Left ventricle myocardium superior (tissue), 1 donor: ENCODE measurements at regions not wholly inside any gene's neighbourhood (a gene's known extent, or its start where the extent isn't known, plus 50 kb on each side); places are given as distances from the start of the nearest gene placed in this dataset.

Source experiments
- ATAC-seq: fragments of 200-7000 bp; cut with Tn5 transposase; one replicate; pipeline ENCODE4 v1.9.1; 2020; ENCODE audit warnings: mild to moderate bottlenecking, moderate library complexity
- DNase-seq: peaks from one replicate; pipeline ENCODE4 v3.0.0-alpha.2; 2020
- intact Hi-C: fragments of 100-400 bp; cut with micrococcal nuclease; formaldehyde crosslinking; loops from one replicate; pipeline ENCODE4 v1.11.0; 2022
- donor health status: DM: no; HTN: yes; CAD: no; lungs with severe emphysema.

GRCh38 chr2:102943251-102943650 is 181.4 kb downstream of the TMEM182 start:
- intact Hi-C loops = no loop called here
- DNase-seq (no peak), ATAC-seq (no peak)

- no peak for DNase-seq
- no peak for ATAC-seq
- intact Hi-C loops = no loop called here
These were observed 188.6 kb downstream of the TMEM182 start for GRCh38 chr2:102950371-102950946.

- ATAC-seq = no peak
- DNase-seq = no peak
- intact Hi-C loops = no loop called here
These were observed 189.4 kb downstream of the TMEM182 start for GRCh38 chr2:102951249-102951648.

GRCh38 chr2:102967451-102967850 is 205.6 kb downstream of the TMEM182 start:
- intact Hi-C loops = no loop called here

GRCh38 chr2:102968375-102968774 is 206.5 kb downstream of the TMEM182 start:
- ATAC-seq (no peak), DNase-seq (no peak)
- intact Hi-C loops = no loop called here

More at GRCh38 chr2:102967451-102967850, 205.6 kb downstream of the TMEM182 start:
- DNase-seq (no peak), ATAC-seq (no peak)

GRCh38 chr2:102971701-102972100 is 209.9 kb downstream of the TMEM182 start:
- intact Hi-C loops = no loop called here
- no peak for ATAC-seq
- no peak for DNase-seq

GRCh38 chr2:102975996-102976975 is 214.5 kb downstream of the TMEM182 start:
- intact Hi-C loops = no loop called here
- DNase-seq (no peak), ATAC-seq (peak; percentile 57)

GRCh38 chr2:102977426-102978090 is 215.7 kb downstream of the TMEM182 start:
- intact Hi-C loops = no loop called here
- DNase-seq (no peak), ATAC-seq (no peak)

- ATAC-seq (no peak), DNase-seq (no peak)
- intact Hi-C loops = no loop called here
These were observed 216.3 kb downstream of the TMEM182 start for GRCh38 chr2:102978091-102978490.

- no peak for DNase-seq
- ATAC-seq = no peak
- intact Hi-C loops = no loop called here
These were observed 217.6 kb downstream of the TMEM182 start for GRCh38 chr2:102979429-102979828.

GRCh38 chr2:102983786-102984185 is 222.0 kb downstream of the TMEM182 start:
- DNase-seq (no peak), ATAC-seq (no peak)
- intact Hi-C loops = no loop called here

- ATAC-seq (no peak), DNase-seq (no peak)
- intact Hi-C loops = no loop called here
These were observed 225.1 kb downstream of the TMEM182 start for GRCh38 chr2:102986826-102987490.

- ATAC-seq = no peak
These were observed 230.8 kb downstream of the TMEM182 start for GRCh38 chr2:102992607-102993006.

GRCh38 chr2:102999958-103000357 is 238.1 kb downstream of the TMEM182 start:
- ATAC-seq (no peak), DNase-seq (no peak)
- intact Hi-C loops = no loop called here

More at GRCh38 chr2:102992607-102993006, 230.8 kb downstream of the TMEM182 start:
- no peak for DNase-seq
- intact Hi-C loops = no loop called here

GRCh38 chr2:103002954-103003353 is 241.1 kb downstream of the TMEM182 start:
- intact Hi-C loops = no loop called here
- no peak for ATAC-seq

GRCh38 chr2:103003750-103004260 is 242.0 kb downstream of the TMEM182 start:
- no peak for DNase-seq
- intact Hi-C loops = no loop called here
- no peak for ATAC-seq

More at GRCh38 chr2:103002954-103003353, 241.1 kb downstream of the TMEM182 start:
- DNase-seq = no peak

GRCh38 chr2:103004426-103004942 is 242.7 kb downstream of the TMEM182 start:
- no peak for ATAC-seq
- no peak for DNase-seq
- intact Hi-C loops = no loop called here

GRCh38 chr2:103005393-103005792 is 243.6 kb downstream of the TMEM182 start:
- ATAC-seq (no peak), DNase-seq (no peak)
- intact Hi-C loops = no loop called here

- intact Hi-C loops = no loop called here
- DNase-seq (no peak), ATAC-seq (no peak)
These were observed 245.3 kb downstream of the TMEM182 start for GRCh38 chr2:103007086-103007485.
